GM21717 (cell line): ENCODE measurements at regions not wholly inside any gene's neighbourhood (a gene's known extent, or its start where the extent isn't known, plus 50 kb on each side); places are given as distances from the start of the nearest gene placed in this dataset.
A peak's percentile ranks its signal among the peaks of the same experiment; 100 is the strongest.
"Not testable (repeated sequence)": the region's sequence is repeated elsewhere in the genome, so short reads cannot be mapped to it uniquely, and the experiment has no call there.

ENCODE experiments used
- ATAC-seq: cut with Tn5 transposase; IDR thresholded peaks from one replicate; pipeline ENCODE4 v1.9.1; 2021; ENCODE audit warnings: mild to moderate bottlenecking, moderate library complexity; ENCODE audit not compliant: unreplicated experiment

GRCh38 chrX:149420566-149420965, 84.5 kb downstream of the IDS start:
- not testable (repeated sequence) for ATAC-seq

DNA sequence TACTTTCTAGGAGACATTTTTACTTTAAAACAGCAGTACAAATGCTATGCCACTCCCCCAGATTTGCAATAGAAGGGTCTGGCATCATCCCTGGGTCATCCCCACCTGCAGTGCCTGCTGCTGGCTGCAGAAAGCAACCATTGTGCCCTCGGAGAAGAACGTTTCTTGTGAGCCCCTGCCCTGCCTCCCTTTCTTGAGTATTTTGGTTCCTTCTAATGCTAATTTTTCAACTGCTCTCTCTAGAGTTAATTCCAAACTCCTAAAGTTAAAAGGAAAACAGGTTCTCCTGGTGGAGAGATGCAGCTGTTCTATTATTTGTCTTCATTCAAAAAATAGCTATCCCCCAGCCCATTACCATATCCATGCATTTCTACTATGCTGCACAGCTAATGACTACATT, 107.1 kb downstream of the IDS start:
- no peak for ATAC-seq

- no peak for ATAC-seq
Measured at GRCh38 chrX:149392921-149393320, 112.2 kb downstream of the IDS start.

DNA sequence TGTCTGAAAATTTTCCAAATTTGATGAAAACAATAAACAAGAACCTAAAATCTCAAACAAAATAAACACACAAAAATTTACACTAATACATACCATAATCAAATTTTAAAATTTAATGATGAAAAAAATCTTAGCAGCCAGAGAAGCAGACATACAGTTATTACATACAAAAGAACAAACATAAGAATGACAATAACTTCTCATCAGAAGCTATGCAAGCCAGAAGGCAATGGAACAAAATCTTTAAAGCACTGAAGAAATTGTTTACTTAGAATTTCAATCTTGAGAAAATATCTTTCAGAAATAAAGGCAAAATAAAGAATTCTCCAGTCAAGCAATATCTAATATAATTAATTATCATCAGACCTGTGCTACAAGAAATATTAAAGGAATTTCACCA, 121.3 kb downstream of the IDS start:
- ATAC-seq = no peak

DNA sequence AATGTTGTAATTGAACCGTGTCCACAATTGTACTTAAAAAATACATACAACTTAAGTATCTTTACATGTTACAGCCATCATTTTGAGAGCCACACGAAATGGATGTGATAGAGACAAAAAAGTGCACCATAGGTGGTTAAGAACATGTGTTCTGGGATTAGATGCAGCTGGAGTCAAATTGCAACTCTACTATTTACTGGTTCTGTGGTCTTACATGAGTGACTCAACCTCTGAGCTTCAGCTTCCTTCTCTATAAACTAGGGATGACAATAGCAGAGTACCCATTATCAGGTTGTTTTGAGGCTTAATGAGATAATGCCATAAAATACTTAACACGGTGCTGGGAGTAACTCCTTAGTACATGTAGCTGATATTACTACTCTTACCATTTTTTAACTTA, 130.4 kb downstream of the IDS start:
- no peak for ATAC-seq

- no peak for ATAC-seq
Measured at GRCh38 chrX:149372866-149373265, 132.2 kb downstream of the IDS start.

GRCh38 chrX:149371986-149372385, 133.1 kb downstream of the IDS start:
- peak; percentile 58 for ATAC-seq

DNA sequence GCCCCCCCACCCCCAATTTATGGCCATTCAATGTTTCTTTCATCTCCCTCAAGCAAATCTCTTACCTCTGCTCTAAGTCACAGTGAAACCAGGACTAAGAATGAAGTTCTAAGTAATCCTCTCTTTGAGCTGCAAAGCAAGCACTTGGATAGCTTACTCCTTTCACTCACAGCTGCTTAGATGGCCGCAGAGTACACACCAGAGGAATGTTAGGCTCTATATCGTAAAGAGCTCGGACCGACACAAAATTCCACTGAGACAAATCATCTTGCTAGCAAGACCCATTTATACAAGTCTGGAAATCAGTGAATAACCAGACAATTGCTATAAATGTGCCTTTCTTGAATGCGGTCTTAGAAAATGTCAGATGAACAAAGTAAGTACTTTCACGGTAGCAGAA, 135.0 kb downstream of the IDS start:
- no peak for ATAC-seq

GRCh38 chrX:149365552-149365951, 139.6 kb downstream of the IDS start:
- no peak for ATAC-seq

DNA sequence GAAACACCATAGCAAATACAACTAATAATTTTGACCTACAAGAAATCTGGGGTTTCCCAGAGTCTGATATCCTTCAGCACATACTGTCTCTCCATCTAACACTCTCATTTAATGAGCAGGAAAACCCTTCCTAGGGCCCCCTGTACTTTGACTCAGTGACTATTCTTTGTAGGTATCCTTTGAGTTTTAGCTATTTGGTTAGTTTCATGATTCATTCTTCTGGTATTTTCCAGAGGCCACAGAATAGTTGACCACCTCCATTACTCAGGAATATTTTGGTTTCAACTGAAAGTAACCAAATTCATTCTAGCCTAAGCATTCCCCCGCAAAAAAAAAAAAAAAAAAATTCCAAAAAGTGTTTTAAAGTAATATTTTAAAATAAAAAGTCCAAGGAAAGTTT, 140.0 kb downstream of the IDS start:
- ATAC-seq = no peak

GRCh38 chrX:149363965-149364364, 141.1 kb downstream of the IDS start:
- no peak for ATAC-seq

DNA sequence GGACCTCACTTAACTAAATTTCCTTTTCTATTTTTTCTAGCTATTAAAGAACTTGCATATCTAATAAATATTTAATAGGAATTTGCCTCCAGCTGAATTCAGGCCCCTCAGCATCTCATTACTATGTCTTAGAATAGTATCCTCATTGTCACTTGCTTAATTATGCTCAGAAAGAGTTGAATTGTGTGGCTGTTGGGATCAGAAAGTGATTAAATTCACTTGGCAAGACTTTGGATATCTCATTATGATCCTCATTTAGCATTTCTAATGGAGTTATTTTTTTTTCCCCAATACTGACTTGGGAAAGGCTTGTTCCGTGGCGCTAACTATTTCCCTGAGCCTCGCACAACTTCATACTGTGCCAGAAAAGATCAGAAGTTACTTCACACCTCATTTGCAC, 158.8 kb downstream of the IDS start:
- ATAC-seq = no peak

DNA sequence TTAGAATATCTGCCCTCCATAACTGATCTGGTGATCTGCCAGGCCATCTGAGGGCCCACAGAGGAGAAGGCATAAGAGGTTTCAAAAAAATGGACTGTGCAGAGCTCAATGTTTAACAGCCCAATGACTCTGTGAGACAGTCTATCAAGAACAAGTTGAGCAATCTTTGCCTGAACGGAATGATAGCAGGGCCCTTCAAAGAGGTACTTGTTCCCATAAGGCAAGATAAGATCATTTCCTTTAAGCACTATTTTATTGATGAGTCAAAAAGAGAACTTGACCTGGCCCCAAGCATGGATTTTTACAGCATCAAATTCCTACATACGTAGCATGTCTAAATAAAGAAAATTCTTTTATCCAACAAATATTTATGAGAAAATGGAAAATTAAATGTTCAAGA, 182.8 kb downstream of the IDS start:
- ATAC-seq = no peak

DNA sequence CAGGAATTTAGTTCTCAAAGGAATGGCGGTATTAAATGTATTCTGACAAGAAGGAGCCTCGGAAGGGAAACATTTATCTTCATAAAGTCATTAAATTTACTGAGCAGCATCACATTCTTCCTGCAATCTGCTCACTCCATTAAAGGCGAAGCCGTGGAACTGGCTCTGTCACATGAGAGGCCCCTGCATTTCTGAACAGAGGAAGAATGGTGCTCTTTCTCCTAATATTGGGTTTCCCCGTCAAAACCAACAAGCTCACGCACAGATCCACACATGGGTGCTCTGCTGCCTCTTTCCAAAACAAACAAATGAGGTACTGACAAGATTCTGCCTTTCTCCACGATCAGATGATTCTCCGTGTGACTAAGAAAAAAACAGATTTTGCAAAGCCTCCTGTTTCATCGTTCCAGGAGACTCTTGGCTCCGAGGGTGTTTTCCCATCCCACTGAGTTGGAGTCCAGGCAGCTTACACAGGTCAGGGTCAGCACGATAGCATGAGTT, 191.2 kb downstream of the IDS start:
- no peak for ATAC-seq

DNA sequence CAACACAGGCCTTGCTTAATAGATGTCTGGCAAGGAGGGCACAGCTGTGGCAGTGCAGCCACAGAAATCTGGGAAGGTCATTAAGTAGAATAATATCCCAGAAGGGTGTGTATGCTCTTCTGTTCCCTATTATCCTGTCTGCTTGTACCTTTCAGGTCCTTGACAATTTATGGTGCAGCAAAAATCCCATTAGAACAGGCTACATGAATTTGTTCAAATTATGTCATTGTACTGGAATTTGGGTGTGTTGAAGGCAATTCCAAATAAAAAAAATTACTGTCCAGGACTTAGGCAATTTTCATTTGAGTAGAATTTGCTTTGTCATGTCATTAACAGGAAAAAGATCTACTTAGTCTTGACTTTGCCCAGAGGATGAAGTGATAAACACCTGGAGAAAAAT, 192.1 kb downstream of the IDS start:
- ATAC-seq = no peak

DNA sequence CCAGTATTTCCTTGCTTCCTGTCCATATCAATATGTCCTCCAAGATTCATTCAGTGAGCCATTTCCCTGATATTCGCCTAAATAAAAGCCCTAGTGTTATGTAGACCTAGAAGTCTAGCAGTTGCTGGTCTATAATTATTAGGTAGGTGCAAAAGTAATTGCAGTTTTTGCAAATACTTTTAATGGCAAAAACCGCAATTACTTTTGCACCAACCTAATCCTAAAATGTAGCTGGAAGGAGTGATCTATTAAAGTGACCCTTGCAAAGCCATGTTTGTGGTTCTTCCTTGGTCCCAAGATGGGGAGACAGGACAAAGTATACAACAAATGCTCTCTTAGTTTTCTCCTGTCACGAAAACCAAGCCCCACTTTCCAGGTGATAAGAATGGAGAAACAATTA, 193.0 kb downstream of the IDS start:
- no peak for ATAC-seq

- no peak for ATAC-seq
Measured at GRCh38 chrX:149302705-149303104, 202.4 kb downstream of the IDS start.

GRCh38 chrX:149298111-149298510, 207.0 kb downstream of the IDS start:
- no peak for ATAC-seq

DNA sequence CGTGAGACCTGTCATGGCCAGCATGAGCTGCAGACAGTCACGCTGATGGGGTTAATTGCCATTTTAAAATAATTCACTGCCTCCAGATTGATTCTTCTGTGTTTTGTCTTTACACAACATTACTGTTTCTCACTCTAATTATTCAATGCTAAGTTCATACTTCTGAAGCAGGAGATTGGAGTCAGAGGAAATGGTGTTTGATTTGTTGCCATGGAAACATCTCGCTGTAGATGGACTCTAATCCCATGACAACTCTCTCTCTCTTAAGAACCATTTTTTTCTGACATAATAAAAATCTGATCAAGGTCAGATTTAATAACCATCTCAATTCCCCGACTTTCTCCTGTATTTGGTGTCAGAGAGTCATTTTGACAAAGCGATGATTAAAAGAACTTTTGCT, 209.0 kb downstream of the IDS start:
- no peak for ATAC-seq

DNA sequence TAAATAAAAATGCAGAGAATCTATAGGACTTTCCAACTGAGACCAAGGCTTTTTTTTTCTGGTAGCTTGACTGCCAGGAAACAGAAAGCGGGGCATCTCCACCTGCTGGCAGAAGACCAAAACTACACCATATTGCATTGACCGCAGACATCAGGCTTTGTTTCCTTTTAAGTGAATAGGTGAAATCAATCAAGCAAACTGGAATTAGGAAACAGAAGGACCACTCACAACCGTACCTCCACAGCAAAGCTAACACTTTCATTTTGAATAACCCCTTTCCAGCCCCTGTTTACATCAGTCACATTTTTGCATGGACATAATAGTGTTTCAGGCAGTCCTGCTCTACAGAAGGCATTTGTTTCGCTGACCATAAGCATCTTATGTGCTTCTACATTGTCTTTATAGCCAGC, 218.2 kb downstream of the IDS start:
- ATAC-seq = peak; percentile 74

GRCh38 chrX:149284616-149285015, 220.5 kb downstream of the IDS start:
- no peak for ATAC-seq

DNA sequence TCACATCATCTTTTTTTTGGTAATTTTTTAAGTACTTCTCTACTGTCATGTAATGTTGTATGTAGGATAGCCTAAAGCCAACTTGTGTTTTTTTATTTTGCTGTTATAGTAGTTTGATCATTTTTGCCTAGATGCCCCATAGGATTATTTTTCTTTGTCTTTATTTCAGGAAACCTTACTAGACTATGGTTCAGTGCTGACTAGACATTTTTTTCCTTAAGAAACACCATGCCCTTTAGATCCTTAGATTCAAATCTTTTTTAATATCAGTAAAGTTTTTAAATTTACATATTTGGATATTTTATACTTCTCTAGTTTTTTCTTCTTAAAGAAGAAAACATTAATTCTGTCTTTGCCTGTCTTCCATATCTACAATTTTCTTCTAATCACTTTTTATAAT, 221.3 kb downstream of the IDS start:
- no peak for ATAC-seq

GRCh38 chrX:149282909-149283308, 222.2 kb downstream of the IDS start:
- ATAC-seq = no peak

DNA sequence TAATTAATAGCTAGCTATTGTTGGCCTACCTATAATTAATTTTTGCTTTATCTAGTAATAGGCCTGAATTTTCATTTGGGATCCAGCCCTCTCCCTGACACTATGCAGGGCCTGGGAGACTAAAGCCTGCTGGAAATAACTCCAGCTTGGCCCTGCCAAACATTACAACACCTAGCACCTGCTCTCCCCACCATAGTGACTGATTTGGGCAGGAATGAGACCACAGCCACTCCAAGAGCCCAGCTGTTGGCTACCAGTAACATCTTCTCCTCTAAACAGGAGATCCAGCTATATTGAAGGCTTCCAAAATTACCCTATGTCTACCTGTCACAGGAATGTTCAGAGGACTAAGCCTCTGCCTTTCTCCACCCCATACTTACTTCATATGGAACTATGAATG, 225.1 kb downstream of the IDS start:
- ATAC-seq = no peak
